ENCODE measurements at regions not wholly inside any gene's neighbourhood (a gene's known extent, or its start where the extent isn't known, plus 50 kb on each side); places are given as distances from the start of the nearest gene placed in this dataset.
"Not testable (repeated sequence)": the region's sequence is repeated elsewhere in the genome, so short reads cannot be mapped to it uniquely, and the experiment has no call there.

DNA sequence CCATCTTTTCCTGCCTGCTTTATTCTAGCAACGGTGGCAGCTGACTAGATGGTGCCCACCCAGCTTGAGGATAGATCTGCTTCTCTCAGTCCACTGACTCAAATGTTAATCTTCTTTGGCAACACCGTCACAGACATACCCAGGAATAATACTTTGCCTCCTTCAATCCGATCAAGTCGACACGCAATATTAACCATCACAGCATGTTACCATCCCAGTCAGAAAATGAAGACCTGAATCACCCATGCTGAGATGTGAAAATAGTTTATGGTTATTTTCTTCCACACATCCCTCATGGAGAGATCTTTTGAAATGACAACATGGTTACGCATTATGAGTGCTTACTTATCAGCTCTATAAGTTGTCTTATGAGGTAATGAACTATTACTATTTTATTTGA is 392.8 kb downstream of the SEC23A start:
- no peaks in the 10 kb centered on the region for H3K36me3 ChIP-seq (ENCODE audit: control insufficient read depth, insufficient read depth, low read length)
- H3K4me3 ChIP-seq (ENCODE audit: insufficient read depth, low read depth, low read length, poor library complexity, severe bottlenecking) = no peak overlapping the region
- no peak overlapping the region for H3K27ac ChIP-seq (ENCODE audit: insufficient read depth, low read length, poor library complexity, severe bottlenecking)

DNA sequence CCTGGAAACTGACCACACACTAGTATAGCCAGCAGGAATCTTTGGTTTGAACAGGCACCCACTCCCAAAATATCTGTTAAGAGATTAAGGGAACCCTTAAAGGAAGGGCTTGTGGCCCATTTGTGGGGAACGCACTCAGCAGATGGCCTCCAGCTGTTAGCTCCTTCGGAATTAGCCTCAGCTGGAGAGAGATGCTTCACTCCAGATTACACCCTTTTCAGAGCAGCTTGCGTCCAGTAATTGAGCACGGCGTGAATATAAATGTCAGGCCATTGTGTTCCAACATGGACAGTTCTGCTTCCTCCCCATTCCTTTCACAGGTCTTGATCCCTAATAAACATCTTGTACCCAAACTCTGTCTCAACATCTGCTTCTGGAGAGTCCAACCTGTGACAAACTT is 397.8 kb downstream of the SEC23A start:
- H3K27me3 ChIP-seq (replicated peaks; ENCODE audit: control insufficient read depth, insufficient read depth, low read length, poor library complexity, severe bottlenecking) = no peaks in the 10 kb centered on the region
- DNase-seq = no peak
- H3K9me3 ChIP-seq (ENCODE audit: control insufficient read depth, low read length) = no peaks in the 10 kb centered on the region
- H3K27ac ChIP-seq (ENCODE audit: insufficient read depth, low read length, poor library complexity, severe bottlenecking) = no peak overlapping the region
- no peaks in the 10 kb centered on the region for H3K36me3 ChIP-seq (ENCODE audit: control insufficient read depth, insufficient read depth, low read length)
- H3K4me1 ChIP-seq (ENCODE audit: control insufficient read depth, insufficient read depth, low read length, poor library complexity, severe bottlenecking) = no peaks in the 10 kb centered on the region
- H3K4me3 ChIP-seq (ENCODE audit: insufficient read depth, low read depth, low read length, poor library complexity, severe bottlenecking) = no peak overlapping the region

More for the DNA sequence above, 392.8 kb downstream of the SEC23A start:
- DNase-seq = no peak
- Histone ChIP-seq H3K27me3 (replicated peaks; ENCODE audit: control insufficient read depth, insufficient read depth, low read length, poor library complexity, severe bottlenecking) (no peaks in the 10 kb centered on the region), H3K9me3 (ENCODE audit: control insufficient read depth, low read length) (no peaks in the 10 kb centered on the region), H3K4me1 (ENCODE audit: control insufficient read depth, insufficient read depth, low read length, poor library complexity, severe bottlenecking) (no peaks in the 10 kb centered on the region)

DNA sequence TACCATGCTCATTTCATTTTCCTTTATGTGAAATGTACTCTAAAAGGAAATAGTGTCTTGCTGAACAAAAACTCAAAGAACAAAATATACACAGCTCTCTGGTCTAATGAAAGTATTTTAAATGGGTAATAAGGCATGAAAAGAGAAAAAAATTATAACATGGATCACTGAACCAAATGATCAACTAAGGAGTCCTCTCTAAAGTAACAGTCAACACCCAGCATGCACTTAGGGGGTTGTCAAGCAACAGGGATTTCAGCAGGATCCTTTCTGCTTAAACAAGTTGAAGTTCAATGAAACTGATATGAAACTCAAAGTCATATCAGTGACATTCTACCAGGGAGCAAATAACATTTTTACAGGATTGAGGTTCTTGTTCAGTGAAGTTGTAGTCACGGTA is 398.8 kb downstream of the SEC23A start:
- Histone ChIP-seq H3K27me3 (replicated peaks; ENCODE audit: control insufficient read depth, insufficient read depth, low read length, poor library complexity, severe bottlenecking) (no peaks in the 10 kb centered on the region), H3K36me3 (ENCODE audit: control insufficient read depth, insufficient read depth, low read length) (no peaks in the 10 kb centered on the region), H3K9me3 (ENCODE audit: control insufficient read depth, low read length) (no peaks in the 10 kb centered on the region), H3K4me1 (ENCODE audit: control insufficient read depth, insufficient read depth, low read length, poor library complexity, severe bottlenecking) (no peaks in the 10 kb centered on the region), H3K27ac (ENCODE audit: insufficient read depth, low read length, poor library complexity, severe bottlenecking) (no peak overlapping the region), H3K4me3 (ENCODE audit: insufficient read depth, low read depth, low read length, poor library complexity, severe bottlenecking) (no peak overlapping the region)
- no peak for DNase-seq

DNA sequence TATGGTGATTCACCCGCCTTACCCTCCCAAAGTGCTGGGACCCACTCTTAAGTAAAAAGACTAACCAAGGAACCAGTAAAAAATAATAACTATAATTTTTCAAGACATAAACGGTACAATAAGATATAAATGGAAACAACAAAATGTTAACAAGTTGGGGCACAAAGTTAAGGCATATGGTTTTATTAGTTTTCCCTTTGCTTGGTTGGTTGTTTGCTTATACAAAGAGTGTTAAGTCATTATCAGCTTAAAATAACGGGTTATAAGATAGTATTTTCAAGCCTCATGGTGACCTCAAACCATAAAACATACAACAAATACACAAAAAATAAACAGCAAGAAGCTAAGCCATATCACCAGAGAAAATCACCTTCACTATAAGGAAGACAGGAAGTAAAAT is 406.1 kb downstream of the SEC23A start:
- no peak overlapping the region for H3K4me3 ChIP-seq (ENCODE audit: insufficient read depth, low read depth, low read length, poor library complexity, severe bottlenecking)
- no peaks in the 10 kb centered on the region for H3K4me1 ChIP-seq (ENCODE audit: control insufficient read depth, insufficient read depth, low read length, poor library complexity, severe bottlenecking)
- H3K9me3 ChIP-seq (ENCODE audit: control insufficient read depth, low read length) = no peaks in the 10 kb centered on the region
- no peaks in the 10 kb centered on the region for H3K36me3 ChIP-seq (ENCODE audit: control insufficient read depth, insufficient read depth, low read length)
- H3K27ac ChIP-seq (ENCODE audit: insufficient read depth, low read length, poor library complexity, severe bottlenecking) = no peak overlapping the region
- no peak for DNase-seq
- no peaks in the 10 kb centered on the region for H3K27me3 ChIP-seq (replicated peaks; ENCODE audit: control insufficient read depth, insufficient read depth, low read length, poor library complexity, severe bottlenecking)

DNA sequence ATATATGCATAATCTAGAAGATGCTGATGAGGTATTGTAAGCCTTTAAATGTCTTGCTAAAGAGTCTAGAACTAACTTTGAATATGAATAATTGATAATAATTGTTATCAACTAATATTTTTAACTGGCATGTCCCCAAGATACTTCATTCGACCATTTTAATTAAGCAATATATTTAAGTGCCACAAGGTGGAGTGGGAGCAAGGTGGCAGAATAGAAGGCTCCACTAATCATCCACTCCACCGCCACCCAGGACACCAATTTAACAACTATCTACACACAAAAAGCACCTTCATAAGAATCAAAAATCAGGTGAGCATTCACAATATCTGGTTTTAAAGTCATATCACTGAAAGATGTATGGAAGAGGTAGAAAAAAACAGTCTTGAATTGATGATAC is 409.6 kb downstream of the SEC23A start:
- no peaks in the 10 kb centered on the region for H3K27me3 ChIP-seq (replicated peaks; ENCODE audit: control insufficient read depth, insufficient read depth, low read length, poor library complexity, severe bottlenecking)
- no peaks in the 10 kb centered on the region for H3K9me3 ChIP-seq (ENCODE audit: control insufficient read depth, low read length)
- H3K36me3 ChIP-seq (ENCODE audit: control insufficient read depth, insufficient read depth, low read length) = no peaks in the 10 kb centered on the region
- H3K27ac ChIP-seq (ENCODE audit: insufficient read depth, low read length, poor library complexity, severe bottlenecking) = no peak overlapping the region
- no peak overlapping the region for H3K4me3 ChIP-seq (ENCODE audit: insufficient read depth, low read depth, low read length, poor library complexity, severe bottlenecking)
- DNase-seq = no peak
- H3K4me1 ChIP-seq (ENCODE audit: control insufficient read depth, insufficient read depth, low read length, poor library complexity, severe bottlenecking) = no peaks in the 10 kb centered on the region

DNA sequence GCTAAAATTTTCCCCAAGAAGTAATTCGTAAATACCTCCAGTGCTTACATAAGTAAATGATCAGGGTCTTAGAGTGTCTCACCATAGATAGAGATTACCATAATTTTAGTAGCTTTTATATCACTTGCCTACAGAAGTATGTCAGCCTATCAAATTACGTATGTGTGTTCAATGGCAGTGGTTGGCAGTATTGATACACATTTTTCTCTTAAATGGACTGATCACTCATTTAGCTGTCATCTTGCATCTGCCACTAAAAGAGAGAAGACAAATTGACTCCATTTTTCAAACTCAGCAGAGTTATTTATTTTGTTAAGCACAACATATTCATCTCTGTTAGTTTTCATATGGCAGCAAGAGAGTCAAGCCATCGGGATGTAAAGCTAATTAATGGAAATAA is 413.1 kb upstream of the CLEC14A start:
- Histone ChIP-seq H3K4me1 (ENCODE audit: control insufficient read depth, insufficient read depth, low read length, poor library complexity, severe bottlenecking) (no peaks in the 10 kb centered on the region), H3K36me3 (ENCODE audit: control insufficient read depth, insufficient read depth, low read length) (no peaks in the 10 kb centered on the region), H3K9me3 (ENCODE audit: control insufficient read depth, low read length) (no peaks in the 10 kb centered on the region), H3K27ac (ENCODE audit: insufficient read depth, low read length, poor library complexity, severe bottlenecking) (no peak overlapping the region), H3K4me3 (ENCODE audit: insufficient read depth, low read depth, low read length, poor library complexity, severe bottlenecking) (no peak overlapping the region), H3K27me3 (replicated peaks; ENCODE audit: control insufficient read depth, insufficient read depth, low read length, poor library complexity, severe bottlenecking) (no peaks in the 10 kb centered on the region)
- no peak for DNase-seq

DNA sequence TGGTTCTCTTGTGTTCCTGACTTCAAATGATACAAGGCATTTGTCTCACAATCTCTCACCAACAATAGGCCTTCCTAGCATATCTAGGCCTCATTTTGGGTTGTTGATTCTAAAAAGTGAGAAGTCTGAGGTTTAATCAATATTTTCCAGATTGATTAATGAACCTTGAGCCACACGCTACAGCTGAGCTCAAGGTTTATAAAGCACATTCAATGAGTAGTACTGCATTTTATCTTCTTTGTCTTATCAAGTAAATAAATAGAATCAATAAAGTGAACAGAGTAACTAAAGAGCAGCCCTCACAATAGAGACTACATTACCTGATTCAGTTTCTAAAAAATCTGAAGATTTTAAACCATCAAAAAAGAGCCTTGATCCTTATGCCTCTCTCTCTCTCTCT is 407.5 kb upstream of the CLEC14A start:
- Histone ChIP-seq H3K27me3 (replicated peaks; ENCODE audit: control insufficient read depth, insufficient read depth, low read length, poor library complexity, severe bottlenecking) (no peaks in the 10 kb centered on the region), H3K9me3 (ENCODE audit: control insufficient read depth, low read length) (no peaks in the 10 kb centered on the region), H3K36me3 (ENCODE audit: control insufficient read depth, insufficient read depth, low read length) (no peaks in the 10 kb centered on the region), H3K4me1 (ENCODE audit: control insufficient read depth, insufficient read depth, low read length, poor library complexity, severe bottlenecking) (no peaks in the 10 kb centered on the region), H3K27ac (ENCODE audit: insufficient read depth, low read length, poor library complexity, severe bottlenecking) (no peak overlapping the region), H3K4me3 (ENCODE audit: insufficient read depth, low read depth, low read length, poor library complexity, severe bottlenecking) (no peak overlapping the region)
- no peak for DNase-seq

DNA sequence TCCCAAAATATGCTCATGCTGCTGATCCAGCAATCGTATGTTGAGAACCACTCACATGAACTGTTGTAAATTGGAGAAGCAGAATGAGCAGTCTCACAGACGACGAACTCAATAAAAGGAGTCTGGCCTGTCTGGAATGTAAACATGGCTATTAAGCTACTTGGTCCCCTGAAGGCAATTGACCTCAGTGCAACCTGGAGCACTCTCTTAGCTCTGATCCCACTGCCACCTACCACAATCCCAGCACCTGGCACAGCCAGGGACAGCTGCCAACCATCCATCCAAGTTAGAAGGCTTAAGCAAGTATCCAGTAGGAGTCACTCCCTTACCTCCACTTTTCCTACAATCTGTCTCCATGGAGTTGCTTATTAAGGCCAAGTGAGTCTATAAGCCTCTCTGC is 406.9 kb upstream of the CLEC14A start:
- Histone ChIP-seq H3K27ac (ENCODE audit: insufficient read depth, low read length, poor library complexity, severe bottlenecking) (no peak overlapping the region), H3K4me1 (ENCODE audit: control insufficient read depth, insufficient read depth, low read length, poor library complexity, severe bottlenecking) (no peaks in the 10 kb centered on the region), H3K27me3 (replicated peaks; ENCODE audit: control insufficient read depth, insufficient read depth, low read length, poor library complexity, severe bottlenecking) (no peaks in the 10 kb centered on the region), H3K36me3 (ENCODE audit: control insufficient read depth, insufficient read depth, low read length) (no peaks in the 10 kb centered on the region), H3K9me3 (ENCODE audit: control insufficient read depth, low read length) (no peaks in the 10 kb centered on the region), H3K4me3 (ENCODE audit: insufficient read depth, low read depth, low read length, poor library complexity, severe bottlenecking) (no peak overlapping the region)
- no peak for DNase-seq

DNA sequence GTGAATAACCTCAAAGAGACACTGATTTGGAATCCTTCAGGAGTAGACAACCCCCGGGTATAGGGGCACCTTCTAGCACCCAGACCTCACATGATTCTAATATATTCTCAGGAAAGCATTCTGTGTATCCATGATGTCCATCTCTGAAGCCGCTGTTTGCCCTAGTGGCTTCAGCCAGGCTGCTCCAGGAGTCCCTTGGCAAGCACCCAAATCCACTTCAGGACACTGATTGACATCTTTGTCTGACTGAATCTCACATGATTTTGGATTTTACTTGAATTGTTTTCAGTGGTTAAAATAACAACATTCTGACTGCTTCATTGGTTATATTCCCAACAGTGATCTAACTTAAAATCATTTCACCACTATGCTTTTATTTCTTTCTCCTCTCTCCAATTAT is 390.5 kb upstream of the CLEC14A start:
- Histone ChIP-seq H3K36me3 (ENCODE audit: control insufficient read depth, insufficient read depth, low read length) (no peaks in the 10 kb centered on the region), H3K27ac (ENCODE audit: insufficient read depth, low read length, poor library complexity, severe bottlenecking) (no peak overlapping the region), H3K9me3 (ENCODE audit: control insufficient read depth, low read length) (no peaks in the 10 kb centered on the region), H3K4me3 (ENCODE audit: insufficient read depth, low read depth, low read length, poor library complexity, severe bottlenecking) (no peak overlapping the region), H3K4me1 (ENCODE audit: control insufficient read depth, insufficient read depth, low read length, poor library complexity, severe bottlenecking) (no peaks in the 10 kb centered on the region), H3K27me3 (replicated peaks; ENCODE audit: control insufficient read depth, insufficient read depth, low read length, poor library complexity, severe bottlenecking) (no peaks in the 10 kb centered on the region)
- DNase-seq = no peak

DNA sequence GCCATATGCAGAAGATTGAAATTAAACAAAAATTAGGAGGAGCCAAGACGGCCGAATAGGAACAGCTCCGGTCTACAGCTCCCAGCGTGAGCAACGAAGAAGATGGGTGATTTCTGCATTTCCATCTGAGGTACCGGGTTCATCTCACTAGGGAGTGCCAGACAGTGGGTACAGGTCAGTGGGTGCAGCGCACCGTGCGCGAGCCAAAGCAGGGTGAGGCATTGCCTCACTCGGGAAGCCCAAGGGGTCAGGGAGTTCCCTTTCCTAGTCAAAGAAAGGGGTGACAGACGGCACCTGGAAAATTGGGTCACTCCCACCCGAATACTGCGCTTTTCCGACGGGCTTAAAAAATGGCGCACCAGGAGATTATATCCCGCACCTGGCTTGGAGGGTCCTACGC is 379.0 kb upstream of the CLEC14A start:
- H3K4me3 ChIP-seq (ENCODE audit: insufficient read depth, low read depth, low read length, poor library complexity, severe bottlenecking); H3K27ac ChIP-seq (ENCODE audit: insufficient read depth, low read length, poor library complexity, severe bottlenecking); H3K36me3 ChIP-seq (ENCODE audit: control insufficient read depth, insufficient read depth, low read length); H3K4me1 ChIP-seq (ENCODE audit: control insufficient read depth, insufficient read depth, low read length, poor library complexity, severe bottlenecking); H3K9me3 ChIP-seq (ENCODE audit: control insufficient read depth, low read length); DNase-seq; H3K27me3 ChIP-seq (replicated peaks; ENCODE audit: control insufficient read depth, insufficient read depth, low read length, poor library complexity, severe bottlenecking): not testable (repeated sequence)

DNA sequence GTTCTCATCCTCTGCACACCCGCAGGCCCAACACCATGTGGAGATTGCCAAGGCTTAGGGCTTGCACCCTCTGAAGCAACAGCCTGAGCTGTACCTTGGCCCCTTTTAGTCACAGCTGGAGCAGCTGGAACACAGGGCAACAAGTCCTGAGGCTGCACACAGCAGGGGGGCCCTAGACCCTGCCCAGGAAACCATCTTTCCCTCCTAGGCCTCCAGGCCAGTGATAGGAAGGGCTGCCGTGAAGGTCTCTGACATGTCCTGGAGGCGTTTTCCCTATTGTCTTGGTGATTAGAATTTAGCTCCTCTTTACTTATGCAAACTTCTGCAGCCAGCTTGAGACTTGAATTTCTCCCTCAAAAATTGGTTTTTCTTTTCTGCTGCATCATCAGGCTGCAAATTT is 373.5 kb upstream of the CLEC14A start:
- Histone ChIP-seq H3K27me3 (replicated peaks; ENCODE audit: control insufficient read depth, insufficient read depth, low read length, poor library complexity, severe bottlenecking) (no peaks in the 10 kb centered on the region), H3K27ac (ENCODE audit: insufficient read depth, low read length, poor library complexity, severe bottlenecking) (no peak overlapping the region), H3K4me3 (ENCODE audit: insufficient read depth, low read depth, low read length, poor library complexity, severe bottlenecking) (no peak overlapping the region), H3K36me3 (ENCODE audit: control insufficient read depth, insufficient read depth, low read length) (no peaks in the 10 kb centered on the region), H3K4me1 (ENCODE audit: control insufficient read depth, insufficient read depth, low read length, poor library complexity, severe bottlenecking) (no peaks in the 10 kb centered on the region), H3K9me3 (ENCODE audit: control insufficient read depth, low read length) (no peaks in the 10 kb centered on the region)
- DNase-seq = no peak
